GM12878 (cell line): ENCODE measurements at regions not wholly inside any gene's neighbourhood (a gene's known extent, or its start where the extent isn't known, plus 50 kb on each side); places are given as distances from the start of the nearest gene placed in this dataset.

Experiments used
- ATAC-seq: fragments of 200-7000 bp; cut with Tn5 transposase; 3 replicates; pipeline ENCODE4 v1.9.1; 2020; ENCODE audit warnings: mild to moderate bottlenecking, moderate library complexity
- BruUV-seq: library from RNA; stranded (reverse); fragments of 400-500 nt; replicated peaks from 2 replicates; lab custom pipeline; 2021; lab: Mats Ljungman, UMichigan
- CTCF ChIA-PET: fragments of 300-600 bp; sonication (Branson Sonifier 250); formaldehyde crosslinking; extraction: SDS; loops from one replicate; lab custom pipeline; 2021; ENCODE audit warnings: inconsistent platforms; lab: Yijun Ruan, JAX
- POLR2A ChIA-PET: fragments of 350-600 bp; formaldehyde crosslinking; extraction: SDS; loops from one replicate; lab custom pipeline; 2021; ENCODE audit warnings: inconsistent platforms; lab: Charles Lee
- RAD21 ChIA-PET: fragments of 300-600 bp; sonication (Branson Sonifier 250); formaldehyde crosslinking; loops from one replicate; lab custom pipeline; 2023; ENCODE audit warnings: antibody characterized with exemption; ENCODE audit not compliant: unreplicated experiment; lab: Charles Lee
- SMC1A ChIA-PET: fragments of 300-600 bp; sonication (Branson Sonifier 250); formaldehyde crosslinking; loops from one replicate; lab custom pipeline; 2023; ENCODE audit not compliant: unreplicated experiment, uncharacterized antibody; lab: Charles Lee
- DNase-seq: peaks from one replicate; pipeline ENCODE4 v3.0.0-alpha.2; 2011; ENCODE audit warnings: low read depth, low spot score
- FAIRE-seq: peaks from 3 replicates; lab custom pipeline; 2011; peaks lifted over from hg19 to GRCh38; lab: Jason Lieb, UNC
- H2AFZ ChIP-seq: 2 replicates; pipeline ENCODE4 v1.6.0; 2011; ENCODE audit warnings: low read depth, low read length, control low read depth; ENCODE audit not compliant: control insufficient read depth
- H3K27ac ChIP-seq: 2 replicates; pipeline ENCODE4 v1.5.1; 2011; ENCODE audit warnings: control low read depth; ENCODE audit not compliant: control insufficient read depth, insufficient read depth
- H3K27me3 ChIP-seq, 2 experiments: replicated peaks in 1 of 2; 2 replicates each; pipeline versions ENCODE4 v1.6.0 to v1.6.1; 2011; ENCODE audit warnings: low read length in 1 of 2; ENCODE audit not compliant: control insufficient read depth in 2 of 2, insufficient read depth in 2 of 2
- H3K36me3 ChIP-seq, 2 experiments: 2 replicates each; pipeline ENCODE4 v1.5.1; 2011; ENCODE audit warnings: low read length in 1 of 2; ENCODE audit not compliant: control insufficient read depth in 2 of 2, insufficient read depth in 2 of 2
- H3K4me1 ChIP-seq: 2 replicates; pipeline ENCODE4 v1.6.1; 2011; ENCODE audit warnings: mild to moderate bottlenecking, low read length, moderate library complexity, mixed read lengths; ENCODE audit not compliant: control insufficient read depth, insufficient read depth
- H3K4me2 ChIP-seq: 2 replicates; pipeline ENCODE4 v1.6.0; 2011; ENCODE audit warnings: control low read depth; ENCODE audit not compliant: control insufficient read depth, insufficient read depth
- H3K4me3 ChIP-seq: fragments of 200-600 bp; sonication (generic); 2 replicates; pipeline ENCODE4 v1.5.1; 2016
- H3K79me2 ChIP-seq: 2 replicates; pipeline ENCODE4 v1.6.0; 2011; ENCODE audit warnings: low read length; ENCODE audit not compliant: control insufficient read depth, insufficient read depth
- H3K9ac ChIP-seq: 2 replicates; pipeline ENCODE4 v1.8.0; 2011; ENCODE audit warnings: low read length, control low read depth, mixed read lengths; ENCODE audit not compliant: control insufficient read depth, insufficient read depth
- H3K9me3 ChIP-seq: replicated peaks from 3 replicates; pipeline ENCODE4 v1.5.1; 2011; ENCODE audit warnings: mild to moderate bottlenecking, low read length; ENCODE audit not compliant: control insufficient read depth, insufficient read depth
- H4K20me1 ChIP-seq: 2 replicates; pipeline ENCODE4 v1.6.0; 2011; ENCODE audit not compliant: control insufficient read depth, insufficient read depth
- ATF7 ChIP-seq: fragments of 450-650 bp; IDR thresholded peaks from 2 replicates; pipeline ENCODE4 v1.6.1; 2016; ENCODE audit warnings: low read depth, mild to moderate bottlenecking
- BACH1 ChIP-seq: fragments of 450-650 bp; IDR thresholded peaks from 2 replicates; pipeline ENCODE4 v1.6.1; 2017; ENCODE audit warnings: mild to moderate bottlenecking, borderline replicate concordance
- BRCA1 ChIP-seq: IDR thresholded peaks from 2 replicates; pipeline ENCODE4 v1.6.1; 2011; ENCODE audit warnings: low read depth, low read length, improper control_type of control experiment
- E2F4 ChIP-seq: IDR thresholded peaks from 2 replicates; pipeline ENCODE4 v1.6.1; 2012; ENCODE audit warnings: low read depth, low read length, improper control_type of control experiment
- ETV6 ChIP-seq, 2 experiments: fragments of 450-650 bp in 1 of 2; IDR thresholded peaks in 1 of 2; conservative IDR thresholded peaks in 1 of 2; 2 replicates each; pipeline ENCODE4 v1.6.1; 2014; ENCODE audit warnings: antibody characterized with exemption in 1 of 2, borderline replicate concordance in 1 of 2, low read depth in 1 of 2, mild to moderate bottlenecking in 1 of 2, moderate library complexity in 1 of 2
- EZH2 ChIP-seq: IDR thresholded peaks from 2 replicates; pipeline ENCODE4 v1.6.1; 2012; ENCODE audit warnings: low read depth, mild to moderate bottlenecking, control low read depth, inconsistent platforms, low read length, borderline replicate concordance; ENCODE audit not compliant: control insufficient read depth
- FOS ChIP-seq: IDR thresholded peaks from 3 replicates; pipeline ENCODE4 v1.6.1; 2011; ENCODE audit warnings: borderline replicate concordance; ENCODE audit not compliant: insufficient read length; ENCODE audit errors: extremely low read depth
- FOXK2 ChIP-seq: fragments of 450-650 bp; IDR thresholded peaks from 2 replicates; pipeline ENCODE4 v1.6.1; 2017; ENCODE audit warnings: mild to moderate bottlenecking, moderate library complexity
- HDAC6 ChIP-seq: fragments of 200-600 bp; sonication (generic); IDR thresholded peaks from one replicate; pipeline ENCODE4 v1.8.0; 2017; ENCODE audit warnings: antibody characterized with exemption; ENCODE audit not compliant: unreplicated experiment
- IKZF1 ChIP-seq: fragments of 450-650 bp; conservative IDR thresholded peaks from 2 replicates; pipeline ENCODE4 v1.6.1; 2017; ENCODE audit warnings: antibody characterized with exemption, mild to moderate bottlenecking
- MTA3 ChIP-seq: IDR thresholded peaks from 2 replicates; pipeline ENCODE4 v1.6.1; 2012; ENCODE audit warnings: low read length, inconsistent platforms, borderline replicate concordance
- NFXL1 ChIP-seq: fragments of 450-650 bp; IDR thresholded peaks from 2 replicates; pipeline ENCODE4 v1.6.1; 2017; ENCODE audit warnings: antibody characterized with exemption, mild to moderate bottlenecking, borderline replicate concordance
- POLR2A ChIP-seq: IDR thresholded peaks from 2 replicates; pipeline ENCODE4 v1.6.1; 2011; ENCODE audit warnings: low read depth, mild to moderate bottlenecking, low read length
- RAD21 ChIP-seq: IDR thresholded peaks from 2 replicates; pipeline ENCODE4 v1.6.1; 2011; ENCODE audit warnings: mild to moderate bottlenecking, low read depth, low read length, moderate library complexity; ENCODE audit not compliant: insufficient read depth
- SP1 ChIP-seq: IDR thresholded peaks from one replicate; pipeline ENCODE4 v1.6.1; 2011; ENCODE audit warnings: low read depth, low read length
- TARDBP ChIP-seq: IDR thresholded peaks from 2 replicates; pipeline ENCODE4 v1.6.1; 2016; ENCODE audit warnings: borderline replicate concordance
- ZBED1 ChIP-seq: IDR thresholded peaks from 2 replicates; pipeline ENCODE4 v1.6.1; 2016; ENCODE audit warnings: borderline replicate concordance
- WGBS: methylation state at CpG from one replicate; pipeline ENCODE4 v1.1.6; 2016; ENCODE audit warnings: low lambda C conversion rate; ENCODE audit not compliant: insufficient replicate concordance, insufficient coverage; ENCODE audit errors: missing lambda C conversion rate; 5-methylcytosine and 5-hydroxymethylcytosine counted together
- in situ Hi-C: fragments of 300-500 bp; cut with MboI; formaldehyde crosslinking; loops from 9 replicates; pipeline ENCODE4 v1.14.3; 2018; ENCODE audit warnings: mixed read lengths
- intact Hi-C: fragments of 100-400 bp; cut with micrococcal nuclease; formaldehyde crosslinking; loops from one replicate; pipeline ENCODE4 v1.14.2; 2022; ENCODE audit not compliant: unreplicated experiment

GRCh38 chr5:34562791-34563190 is 93.3 kb upstream of the RAI14 start:
- no peak for TF ChIP-seq NFXL1
- no peak for TF ChIP-seq TARDBP
- TF ChIP-seq FOXK2 = no peak
- no peak for TF ChIP-seq ETV6 (conservative IDR thresholded peaks at IDR 0.05 in 1 of 2, IDR thresholded peaks at IDR 0.05 in 1 of 2; ENCODE audit: borderline replicate concordance in 1 of 2, low read depth in 1 of 2)
- TF ChIP-seq EZH2 = no peak
- no peak for TF ChIP-seq HDAC6
- ChIA-PET CTCF (no interaction called here), SMC1A (no interaction called here), RAD21 (no interaction called here), POLR2A (no interaction called here)
- no peak overlapping the region for H3K27ac ChIP-seq
- H3K4me2 ChIP-seq = no peak overlapping the region
- in situ Hi-C loops = no loop called here
- H3K27me3 ChIP-seq = no peaks in the 10 kb centered on the region
- no peaks in the 10 kb centered on the region for H3K4me1 ChIP-seq
- FAIRE-seq = no peak
- H3K79me2 ChIP-seq = no peaks in the 10 kb centered on the region
- no peak overlapping the region for H3K9ac ChIP-seq
- WGBS = 2% methylated on average over 4 of the region's 4 CpGs
- no peak for DNase-seq
- no TSS peak for BruUV-seq
- no peak for ATAC-seq
- H3K36me3 ChIP-seq = no peaks in the 10 kb centered on the region
- no peaks in the 10 kb centered on the region for H4K20me1 ChIP-seq
- H2AFZ ChIP-seq = no peak overlapping the region
- H3K9me3 ChIP-seq = no peaks in the 10 kb centered on the region
- intact Hi-C loops = no loop called here
- no peak overlapping the region for H3K4me3 ChIP-seq

- DNase-seq (no peak), ATAC-seq (no peak), FAIRE-seq (no peak)
- Histone ChIP-seq H3K79me2 (no peaks in the 10 kb centered on the region), H4K20me1 (no peaks in the 10 kb centered on the region), H3K9me3 (no peaks in the 10 kb centered on the region), H3K4me1 (no peaks in the 10 kb centered on the region), H3K27ac (no peak overlapping the region), H3K9ac (no peak overlapping the region), H3K4me2 (no peak overlapping the region), H3K27me3 (no peaks in the 10 kb centered on the region), H3K4me3 (no peak overlapping the region), H2AFZ (no peak overlapping the region), H3K36me3 (no peaks in the 10 kb centered on the region)
- BruUV-seq = no TSS peak
- intact Hi-C loops (no loop called here), in situ Hi-C loops (no loop called here)
- ChIA-PET RAD21 (no interaction called here), CTCF (no interaction called here), SMC1A (no interaction called here), POLR2A (no interaction called here)
- WGBS = 53% methylated on average over 6 of the region's 6 CpGs
- TF ChIP-seq BACH1 = no peak
- no peak for TF ChIP-seq IKZF1
- no peak for TF ChIP-seq BRCA1
- TF ChIP-seq ZBED1 = no peak
- TF ChIP-seq POLR2A = no peak
- no peak for TF ChIP-seq NFXL1
- TF ChIP-seq E2F4 = no peak
- TF ChIP-seq ATF7 = no peak
- no peak for TF ChIP-seq FOS
- TF ChIP-seq MTA3 = no peak
- TF ChIP-seq RAD21 = no peak
- no peak for TF ChIP-seq SP1
These were observed 92.9 kb upstream of the RAI14 start for GRCh38 chr5:34563269-34563668.
